OCI-LY7 (cell line): ENCODE measurements at regions not wholly inside any gene's neighbourhood (a gene's known extent, or its start where the extent isn't known, plus 50 kb on each side); places are given as distances from the start of the nearest gene placed in this dataset.

Experiments used
- BruUV-seq: library from RNA; stranded (reverse); fragments of 400-500 nt; replicated peaks from 2 replicates; lab custom pipeline; 2021; lab: Mats Ljungman, UMichigan
- CTCF ChIA-PET: fragments of 300-600 bp; sonication (Branson Sonifier 250); formaldehyde crosslinking; loops from one replicate; lab custom pipeline; 2022; ENCODE audit warnings: antibody characterized with exemption; ENCODE audit not compliant: unreplicated experiment; lab: Charles Lee
- POLR2A ChIA-PET: fragments of 300-600 bp; sonication (Branson Sonifier 250); formaldehyde crosslinking; loops from one replicate; lab custom pipeline; 2022; ENCODE audit warnings: antibody characterized with exemption; lab: Charles Lee
- DNase-seq: peaks from one replicate; pipeline ENCODE4 v3.0.0-alpha.2; 2015; ENCODE audit warnings: low spot score
- H2AFZ ChIP-seq: fragments of 200-600 bp; sonication (generic), shearing (Covaris generic); 2 replicates; pipeline ENCODE4 v1.6.1; 2014; ENCODE audit warnings: mild to moderate bottlenecking, antibody characterized with exemption, low read length, moderate library complexity
- H3K27ac ChIP-seq: fragments of 200-600 bp; sonication (generic); 2 replicates; pipeline ENCODE4 v1.5.1; 2014; ENCODE audit warnings: mixed run types, low read depth, mild to moderate bottlenecking, moderate library complexity, low read length, inconsistent platforms; ENCODE audit not compliant: poor library complexity, severe bottlenecking
- H3K36me3 ChIP-seq: fragments of 200-600 bp; sonication (generic); 2 replicates; pipeline ENCODE4 v1.6.1; 2014; ENCODE audit warnings: mild to moderate bottlenecking, antibody characterized with exemption, low read length, moderate library complexity, mixed read lengths; ENCODE audit not compliant: insufficient read depth
- H3K4me1 ChIP-seq: fragments of 200-600 bp; sonication (generic); 2 replicates; pipeline ENCODE4 v1.5.1; 2014; ENCODE audit warnings: mild to moderate bottlenecking, low read length; ENCODE audit not compliant: insufficient read depth, poor library complexity, severe bottlenecking
- H3K4me2 ChIP-seq: fragments of 200-600 bp; sonication (generic); 2 replicates; pipeline ENCODE4 v1.6.1; 2014; ENCODE audit warnings: mild to moderate bottlenecking, low read length
- H3K4me3 ChIP-seq: fragments of 200-600 bp; sonication (generic); 2 replicates; pipeline ENCODE4 v1.5.1; 2014; ENCODE audit warnings: mild to moderate bottlenecking, low read depth, low read length; ENCODE audit not compliant: poor library complexity, severe bottlenecking
- H3K79me2 ChIP-seq: fragments of 200-600 bp; sonication (generic); 2 replicates; pipeline ENCODE4 v1.6.1; 2016; ENCODE audit warnings: low read depth, mild to moderate bottlenecking, low read length, moderate library complexity, mixed read lengths; ENCODE audit not compliant: insufficient read depth
- H3K9me2 ChIP-seq: fragments of 200-600 bp; sonication (generic); 2 replicates; pipeline ENCODE4 v1.6.1; 2016; ENCODE audit warnings: mild to moderate bottlenecking, low read length, mixed read lengths; ENCODE audit not compliant: insufficient read depth
- H3K9me3 ChIP-seq: fragments of 200-600 bp; sonication (generic); 2 replicates; pipeline ENCODE4 v1.6.1; 2014; ENCODE audit warnings: mild to moderate bottlenecking, mixed run types, low read length, mixed read lengths
- H4K20me1 ChIP-seq: fragments of 200-600 bp; sonication (generic); 2 replicates; pipeline ENCODE4 v1.6.1; 2014; ENCODE audit warnings: mild to moderate bottlenecking, antibody characterized with exemption, low read length, moderate library complexity, mixed read lengths; ENCODE audit not compliant: insufficient read depth
- CTCF ChIP-seq: fragments of 200-600 bp; sonication (generic); conservative IDR thresholded peaks from 2 replicates; pipeline ENCODE4 v1.5.1; 2014; ENCODE audit warnings: mild to moderate bottlenecking, antibody characterized with exemption, low read length, moderate library complexity, mixed read lengths
- EZH2phosphoT487 ChIP-seq: fragments of 200-600 bp; sonication (generic); IDR thresholded peaks from 2 replicates; pipeline ENCODE4 v1.6.1; 2018; ENCODE audit warnings: low read depth, borderline replicate concordance, mild to moderate bottlenecking, mixed run types, antibody characterized with exemption, low read length, moderate library complexity, mixed read lengths
- intact Hi-C: fragments of 100-400 bp; cut with micrococcal nuclease; formaldehyde crosslinking; loops from one replicate; pipeline ENCODE4 v1.10.0; 2022; ENCODE audit not compliant: unreplicated experiment

DNA sequence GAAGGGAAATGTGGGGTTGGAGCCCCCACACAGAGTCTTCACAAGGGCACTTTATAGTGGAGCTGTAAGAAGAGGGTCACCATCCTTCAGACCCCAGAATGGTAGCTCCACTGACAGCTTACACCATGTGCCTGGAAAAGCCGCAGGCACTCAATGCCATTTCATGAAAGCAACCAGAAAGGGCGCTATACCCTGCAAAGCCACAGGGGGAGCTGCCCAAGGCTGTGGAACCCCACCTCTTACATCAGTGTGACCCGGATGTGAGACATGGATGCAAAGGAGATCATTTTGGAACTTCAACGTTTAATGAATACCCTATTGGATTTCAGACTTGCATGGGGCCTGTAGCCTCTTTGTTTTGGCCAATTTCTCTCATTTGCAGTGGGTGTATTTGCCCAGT, 694.7 kb downstream of the CBLN2 start:
- Histone ChIP-seq H3K79me2 (no peaks in the 10 kb centered on the region), H4K20me1 (no peaks in the 10 kb centered on the region), H3K9me3 (no peaks in the 10 kb centered on the region), H2AFZ (no peak overlapping the region), H3K4me1 (no peaks in the 10 kb centered on the region), H3K4me3 (no peak overlapping the region), H3K36me3 (no peaks in the 10 kb centered on the region), H3K4me2 (no peak overlapping the region), H3K9me2 (no peaks in the 10 kb centered on the region), H3K27ac (no peak overlapping the region)
- TF ChIP-seq EZH2phosphoT487, result no peak
- TF ChIP-seq CTCF, result no peak
- CTCF ChIA-PET, result no interaction called here
- no peak for DNase-seq
- intact Hi-C loops, result no loop called here
- POLR2A ChIA-PET, result no interaction called here
- BruUV-seq, result no TSS peak

DNA sequence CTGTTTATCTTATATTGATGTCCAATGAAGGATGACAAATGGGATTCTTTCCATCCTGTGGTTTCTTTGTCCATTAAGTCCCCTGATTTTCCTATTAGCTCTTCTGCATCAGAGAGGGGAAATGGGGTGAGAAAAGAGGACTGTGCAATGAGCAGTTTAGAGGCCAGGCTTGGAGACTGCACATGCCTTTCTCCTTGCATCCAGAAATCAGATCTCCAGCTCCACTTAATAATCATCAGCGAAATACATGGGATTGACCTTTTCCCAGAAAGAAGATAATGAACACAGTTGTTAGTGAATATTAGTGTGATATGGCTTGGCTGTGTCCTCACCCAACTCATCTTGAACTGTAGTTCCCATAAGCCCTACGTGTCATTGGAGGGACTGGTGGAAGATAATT, 697.4 kb downstream of the CBLN2 start:
- no peak overlapping the region for H3K4me3 ChIP-seq
- no peak for DNase-seq
- H3K4me2 ChIP-seq, result no peak overlapping the region
- POLR2A ChIA-PET, result no interaction called here
- H3K36me3 ChIP-seq, result no peaks in the 10 kb centered on the region
- CTCF ChIA-PET, result no interaction called here
- intact Hi-C loops, result no loop called here
- H3K9me3 ChIP-seq, result no peaks in the 10 kb centered on the region
- no peaks in the 10 kb centered on the region for H4K20me1 ChIP-seq
- no peak overlapping the region for H2AFZ ChIP-seq
- BruUV-seq, result no TSS peak
- no peaks in the 10 kb centered on the region for H3K4me1 ChIP-seq
- H3K9me2 ChIP-seq, result no peaks in the 10 kb centered on the region
- H3K79me2 ChIP-seq, result no peaks in the 10 kb centered on the region
- H3K27ac ChIP-seq, result no peak overlapping the region
- TF ChIP-seq EZH2phosphoT487 (no peak), CTCF (no peak)

GRCh38 chr18:71844814-71845213, 699.3 kb downstream of the CBLN2 start:
- Histone ChIP-seq H3K79me2 (no peaks in the 10 kb centered on the region), H3K36me3 (no peaks in the 10 kb centered on the region), H2AFZ (no peak overlapping the region), H3K27ac (no peak overlapping the region), H4K20me1 (no peaks in the 10 kb centered on the region), H3K4me2 (no peak overlapping the region), H3K4me3 (no peak overlapping the region), H3K4me1 (no peaks in the 10 kb centered on the region), H3K9me2 (no peaks in the 10 kb centered on the region), H3K9me3 (no peaks in the 10 kb centered on the region)
- DNase-seq, result no peak
- BruUV-seq, result no TSS peak
- no peak for TF ChIP-seq CTCF
- no peak for TF ChIP-seq EZH2phosphoT487
- intact Hi-C loops, result no loop called here
- ChIA-PET POLR2A (no interaction called here), CTCF (no interaction called here)
